Tibial nerve (tissue), 3 donors: ENCODE measurements at regions not wholly inside any gene's neighbourhood (a gene's known extent, or its start where the extent isn't known, plus 50 kb on each side); places are given as distances from the start of the nearest gene placed in this dataset.

Source experiments
- CTCF ChIP-seq, 5 experiments: fragments of 200-600 bp in 3 of 5; fragments of 450-650 bp in 2 of 5; sonication (generic) in 3 of 5; IDR thresholded peaks; one replicate each; pipeline ENCODE4 v1.5.1; 2016 to 2019; ENCODE audit warnings: antibody characterized with exemption in 5 of 5, mild to moderate bottlenecking in 3 of 5, moderate library complexity in 2 of 5
- POLR2A ChIP-seq, 2 donors: fragments of 450-650 bp; IDR thresholded peaks; one replicate each; pipeline ENCODE4 v1.6.1; 2017; ENCODE audit warnings: antibody characterized with exemption in 2 of 2, mild to moderate bottlenecking in 2 of 2, moderate library complexity in 2 of 2

GRCh38 chr5:66416698-66417097, 179.5 kb upstream of the MAST4 start:
- TF ChIP-seq POLR2A (IDR thresholded peaks at IDR 0.05): no peak
- TF ChIP-seq CTCF (IDR thresholded peaks at IDR 0.05): no peak
